Lung (tissue), 11 donors: ENCODE measurements at regions not wholly inside any gene's neighbourhood (a gene's known extent, or its start where the extent isn't known, plus 50 kb on each side); places are given as distances from the start of the nearest gene placed in this dataset.

Source experiments
- ATAC-seq: fragments of 200-7000 bp; cut with Tn5 transposase; one replicate; pipeline ENCODE4 v1.9.1; 2020; ENCODE audit warnings: moderate number of reproducible peaks; ENCODE audit not compliant: insufficient read depth, low FRiP score
- DNase-seq, 3 donors: peaks; one replicate each; pipeline ENCODE4 v3.0.0-alpha.2; 2013 to 2017
- H3K27ac ChIP-seq, 2 donors: one replicate each; pipeline ENCODE4 v1.5.1; 2013; ENCODE audit warnings: mild to moderate bottlenecking in 2 of 2, moderate library complexity in 2 of 2, control low read depth in 1 of 2, inconsistent platforms in 1 of 2, low read depth in 1 of 2, low read length in 1 of 2
- H3K27me3 ChIP-seq, 3 donors: one replicate each; pipeline ENCODE4 v1.5.1; 2013; ENCODE audit warnings: low read length in 2 of 3; ENCODE audit not compliant: control insufficient read depth in 3 of 3, insufficient read depth in 3 of 3
- H3K36me3 ChIP-seq, 4 donors: one replicate each; pipeline ENCODE4 v1.5.1; 2013; ENCODE audit warnings: low read length in 4 of 4, mild to moderate bottlenecking in 1 of 4, moderate library complexity in 1 of 4; ENCODE audit not compliant: control insufficient read depth in 4 of 4, insufficient read depth in 4 of 4
- H3K4me1 ChIP-seq, 5 donors: one replicate each; pipeline ENCODE4 v1.5.1; 2013; ENCODE audit warnings: low read length in 5 of 5, mild to moderate bottlenecking in 2 of 5, moderate library complexity in 1 of 5; ENCODE audit not compliant: control insufficient read depth in 5 of 5, insufficient read depth in 5 of 5
- H3K4me3 ChIP-seq: one replicate; pipeline ENCODE4 v1.5.1; 2013; ENCODE audit warnings: mild to moderate bottlenecking, control low read depth, moderate library complexity
- H3K9ac ChIP-seq, 2 donors: one replicate each; pipeline ENCODE4 v1.5.1; 2013; ENCODE audit warnings: low read length in 2 of 2, control low read depth in 1 of 2; ENCODE audit not compliant: insufficient read depth in 1 of 2
- H3K9me3 ChIP-seq, 4 donors: one replicate each; pipeline ENCODE4 v1.5.1; 2013; ENCODE audit warnings: low read length in 3 of 4, mild to moderate bottlenecking in 1 of 4, moderate library complexity in 1 of 4; ENCODE audit not compliant: control insufficient read depth in 4 of 4, insufficient read depth in 3 of 4
- WGBS, 2 donors: extraction: QIAGEN DNeasy Blood & Tissue Kit; methylation state at CpG; one replicate each; pipeline ENCODE4 v1.1.7; 2013; 5-methylcytosine and 5-hydroxymethylcytosine counted together
- TF ChIP-seq, protein P1 (sequence below): IDR thresholded peaks from 2 replicates; pipeline ENCODE4 v1.5.1; 2012; ENCODE audit warnings: mild to moderate bottlenecking; ENCODE audit errors: control extremely low read depth, extremely low read depth
- donor health status: control.
- donor health status: control.
- donor health status: Bipolar disorder and iron deficiency.
- donor health status: healthy.
- donor health status: DM: yes; HTN: yes; CAD: no.

DNA sequence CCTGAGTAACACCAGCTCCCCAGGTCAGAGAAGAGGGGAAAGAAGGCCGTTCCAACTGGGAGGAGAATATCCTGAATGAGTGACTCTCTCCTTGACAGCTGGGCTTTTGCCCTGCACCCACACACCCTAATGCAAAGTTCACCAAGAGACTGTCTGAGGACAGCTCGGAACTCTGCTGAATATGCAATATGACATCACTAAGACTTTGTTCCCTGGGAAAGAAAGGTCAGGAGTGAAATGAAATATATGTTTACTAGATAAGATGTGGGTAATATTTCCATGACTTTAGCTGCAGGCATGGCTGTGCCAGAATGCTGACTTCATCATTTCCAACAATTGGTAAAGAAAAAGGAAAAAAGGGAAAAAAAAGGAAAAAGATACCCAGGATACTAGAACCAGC is 488.2 kb upstream of the RAB6C start:
- peak in 2 of 3 donors; percentile 52 to 60 for DNase-seq

DNA sequence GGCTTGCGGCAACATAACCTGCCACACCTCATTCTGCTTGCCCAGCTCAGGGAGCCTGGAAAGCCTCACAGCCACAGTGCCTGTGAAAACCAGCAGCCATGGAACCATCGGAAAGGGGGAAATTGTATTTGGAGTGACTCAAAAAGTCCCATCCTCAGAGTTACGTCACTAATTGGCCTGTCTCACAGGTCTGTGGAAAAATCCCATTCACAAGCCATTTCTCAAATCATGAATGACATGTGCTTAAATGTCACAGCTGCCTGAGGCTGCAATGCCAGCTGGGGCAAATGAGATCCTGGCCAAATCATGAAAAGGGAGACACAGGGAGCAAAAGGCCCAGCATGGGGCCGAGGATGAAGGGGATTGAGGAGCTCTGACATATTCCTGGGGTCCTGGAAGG is 486.9 kb upstream of the RAB6C start:
- H3K27ac ChIP-seq = no peak overlapping the region
- no peak overlapping the region for H3K9ac ChIP-seq
- TF ChIP-seq, protein P1, sequence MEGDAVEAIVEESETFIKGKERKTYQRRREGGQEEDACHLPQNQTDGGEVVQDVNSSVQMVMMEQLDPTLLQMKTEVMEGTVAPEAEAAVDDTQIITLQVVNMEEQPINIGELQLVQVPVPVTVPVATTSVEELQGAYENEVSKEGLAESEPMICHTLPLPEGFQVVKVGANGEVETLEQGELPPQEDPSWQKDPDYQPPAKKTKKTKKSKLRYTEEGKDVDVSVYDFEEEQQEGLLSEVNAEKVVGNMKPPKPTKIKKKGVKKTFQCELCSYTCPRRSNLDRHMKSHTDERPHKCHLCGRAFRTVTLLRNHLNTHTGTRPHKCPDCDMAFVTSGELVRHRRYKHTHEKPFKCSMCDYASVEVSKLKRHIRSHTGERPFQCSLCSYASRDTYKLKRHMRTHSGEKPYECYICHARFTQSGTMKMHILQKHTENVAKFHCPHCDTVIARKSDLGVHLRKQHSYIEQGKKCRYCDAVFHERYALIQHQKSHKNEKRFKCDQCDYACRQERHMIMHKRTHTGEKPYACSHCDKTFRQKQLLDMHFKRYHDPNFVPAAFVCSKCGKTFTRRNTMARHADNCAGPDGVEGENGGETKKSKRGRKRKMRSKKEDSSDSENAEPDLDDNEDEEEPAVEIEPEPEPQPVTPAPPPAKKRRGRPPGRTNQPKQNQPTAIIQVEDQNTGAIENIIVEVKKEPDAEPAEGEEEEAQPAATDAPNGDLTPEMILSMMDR = no peak
- no peaks in the 10 kb centered on the region for H3K27me3 ChIP-seq
- peaks cover 0 to 1% (median 0%) of the 10 kb centered on the region in 4 donors for H3K9me3 ChIP-seq
- DNase-seq (no peak), ATAC-seq (no peak)
- H3K36me3 ChIP-seq = no peaks in the 10 kb centered on the region
- no peaks in the 10 kb centered on the region for H3K4me1 ChIP-seq
- H3K4me3 ChIP-seq = no peak overlapping the region
- WGBS, 2 donors = 83 to 87% methylated on average over 4 of the region's 4 CpGs

More for the DNA sequence above, 488.2 kb upstream of the RAB6C start:
- Histone ChIP-seq H3K9me3 (peaks cover 0 to 1% (median 0%) of the 10 kb centered on the region in 4 donors), H3K36me3 (no peaks in the 10 kb centered on the region), H3K9ac (no peak overlapping the region), H3K27me3 (no peaks in the 10 kb centered on the region), H3K4me1 (no peaks in the 10 kb centered on the region), H3K4me3 (no peak overlapping the region), H3K27ac (no peak overlapping the region)
- TF ChIP-seq, protein P1 = no peak
- ATAC-seq = no peak
- WGBS, 2 donors = 56 to 66% methylated on average over 2 of the region's 2 CpGs

DNA sequence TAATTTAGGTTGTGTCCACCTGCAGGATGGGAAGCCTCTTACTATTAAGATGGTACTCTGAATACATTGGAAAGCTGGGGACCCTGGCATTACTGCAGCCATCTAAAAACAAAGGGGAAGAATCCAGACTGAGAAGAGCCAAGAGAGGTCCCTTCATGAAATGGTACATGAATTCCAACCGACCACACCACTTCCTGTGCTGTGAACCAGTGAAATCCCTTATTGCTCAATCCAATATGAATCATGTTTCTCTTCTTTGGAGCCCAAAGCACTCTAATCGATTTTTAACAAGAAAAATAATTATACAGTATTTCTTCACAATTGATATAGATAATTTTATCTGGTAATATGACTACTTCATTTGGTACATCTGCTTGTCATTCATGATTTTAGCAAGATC is 479.7 kb upstream of the RAB6C start:
- H3K9ac ChIP-seq = no peak overlapping the region
- H3K4me3 ChIP-seq = no peak overlapping the region
- no peaks in the 10 kb centered on the region for H3K4me1 ChIP-seq
- no peaks in the 10 kb centered on the region for H3K9me3 ChIP-seq
- DNase-seq (no peak), ATAC-seq (no peak)
- H3K36me3 ChIP-seq = no peaks in the 10 kb centered on the region
- TF ChIP-seq, protein P1 = no peak
- no peaks in the 10 kb centered on the region for H3K27me3 ChIP-seq
- WGBS, 2 donors = 41 to 48% methylated on average over 2 of the region's 2 CpGs
- no peak overlapping the region for H3K27ac ChIP-seq

DNA sequence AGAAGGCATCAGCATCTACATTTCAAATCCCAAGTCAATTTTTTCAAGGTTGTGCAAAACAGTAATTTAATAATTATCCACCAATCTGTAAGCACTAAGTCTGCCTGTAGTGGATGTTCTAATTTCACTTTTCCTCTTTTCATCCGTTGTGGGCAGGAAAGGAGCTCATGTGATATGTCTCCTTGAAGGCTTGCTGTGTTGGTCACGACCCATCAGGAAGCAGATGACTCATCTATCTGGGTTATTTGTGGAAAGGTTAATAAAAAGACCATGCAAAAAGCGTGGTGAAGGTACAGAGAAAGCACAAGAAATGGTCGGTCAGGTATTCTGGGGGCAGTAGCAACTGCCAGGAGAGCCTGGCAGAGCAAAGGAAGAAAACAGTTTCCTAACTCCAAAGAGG is 476.7 kb upstream of the RAB6C start:
- Histone ChIP-seq H3K9me3 (no peaks in the 10 kb centered on the region), H3K4me1 (no peaks in the 10 kb centered on the region), H3K9ac (no peak overlapping the region), H3K27me3 (no peaks in the 10 kb centered on the region), H3K27ac (no peak overlapping the region), H3K4me3 (no peak overlapping the region), H3K36me3 (no peaks in the 10 kb centered on the region)
- ATAC-seq = no peak
- no peak for DNase-seq
- TF ChIP-seq, protein P1 = no peak
- 29 to 32% methylated on average over 4 of the region's 4 CpGs for WGBS, 2 donors
